ENCODE measurements at regions not wholly inside any gene's neighbourhood (a gene's known extent, or its start where the extent isn't known, plus 50 kb on each side); places are given as distances from the start of the nearest gene placed in this dataset.
"Not testable (repeated sequence)": the region's sequence is repeated elsewhere in the genome, so short reads cannot be mapped to it uniquely, and the experiment has no call there.

DNA sequence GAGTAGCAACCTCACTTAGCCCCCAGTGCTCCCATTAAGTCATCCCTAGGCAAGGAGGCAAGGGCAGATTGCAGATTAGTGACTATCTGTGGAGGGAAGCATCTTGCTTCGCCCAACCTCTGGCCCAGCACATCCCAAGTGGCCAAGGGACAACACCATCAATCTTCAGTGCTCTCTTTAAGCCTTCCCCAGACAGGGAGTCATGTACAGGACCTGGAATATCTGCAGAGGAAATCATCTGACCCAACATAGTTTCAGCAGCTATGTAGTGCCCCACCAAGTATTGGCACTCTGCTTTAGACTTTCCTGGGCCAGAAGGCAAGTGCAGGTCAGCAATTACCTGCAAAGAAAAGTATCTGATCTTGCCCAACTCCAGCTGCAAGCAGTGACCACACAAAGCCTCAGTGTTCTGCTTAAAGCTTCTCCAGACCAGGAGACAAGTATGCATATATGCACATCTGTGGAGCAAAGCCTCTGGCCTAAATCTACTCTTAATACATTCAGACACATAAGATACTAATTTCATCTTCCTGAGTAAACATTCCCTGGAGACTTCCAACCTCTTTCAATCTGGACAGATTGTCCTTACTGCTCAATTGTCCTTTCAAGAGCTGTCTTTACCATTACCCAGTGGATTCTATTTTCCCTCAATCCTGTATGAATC is 224.8 kb upstream of the VLDLR start:
- DNase-seq = no peak

DNA sequence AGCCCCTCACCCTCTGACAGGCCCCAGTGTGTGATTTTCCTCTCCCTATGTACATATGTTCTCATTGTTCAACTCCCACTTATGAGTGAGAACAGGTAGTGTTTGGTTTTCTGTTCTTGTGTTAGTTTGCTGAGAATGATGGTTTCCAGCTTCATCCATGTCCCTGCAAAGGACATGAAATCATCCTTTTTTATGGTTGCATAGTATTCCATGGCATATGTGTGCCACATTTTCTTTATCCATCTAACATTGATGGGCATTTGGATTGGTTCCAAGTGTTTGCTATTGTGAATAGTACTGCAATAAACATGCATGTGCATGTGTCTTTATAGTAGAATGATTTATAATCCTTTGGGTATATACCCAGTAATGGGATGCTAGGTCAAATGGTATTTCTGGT is 223.7 kb upstream of the VLDLR start:
- not testable (repeated sequence) for DNase-seq

DNA sequence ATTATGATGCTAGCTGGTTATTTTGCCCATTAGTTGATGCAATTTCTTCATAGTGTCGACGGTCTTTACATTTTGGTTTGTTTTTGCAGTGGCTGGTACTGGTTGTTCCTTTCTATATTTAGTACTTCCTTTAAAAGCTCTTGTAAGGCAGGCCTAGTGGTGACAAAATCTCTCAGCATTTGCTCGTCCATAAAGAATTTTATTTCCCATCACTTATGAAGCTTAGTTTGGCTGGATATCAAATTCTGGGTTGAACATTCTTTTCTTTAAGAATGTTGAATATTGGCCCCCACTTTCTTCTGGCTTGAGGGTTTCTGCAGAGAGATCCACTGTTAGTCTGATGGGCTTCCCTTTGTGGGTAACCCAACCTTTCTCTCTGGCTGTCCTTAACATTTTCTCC is 219.8 kb upstream of the VLDLR start:
- not testable (repeated sequence) for DNase-seq

DNA sequence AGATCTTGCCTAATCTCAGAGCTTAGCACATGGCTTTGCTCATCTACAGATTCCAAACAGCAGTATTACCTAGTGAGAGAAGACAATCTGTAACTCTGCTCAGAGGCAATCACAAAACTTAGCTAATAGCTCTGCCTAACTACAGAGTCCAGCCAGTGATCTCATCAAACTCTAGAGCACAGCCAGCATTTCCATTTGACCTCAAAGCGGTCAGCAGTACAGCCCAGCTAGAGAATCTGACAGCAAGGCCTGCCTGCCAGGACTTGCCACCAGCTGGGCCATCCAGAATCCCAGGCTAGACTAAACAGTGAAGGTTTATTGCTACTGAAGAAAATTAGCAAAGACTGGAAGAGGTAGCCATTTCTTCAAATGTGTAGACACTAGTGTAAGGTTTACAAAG is 217.9 kb upstream of the VLDLR start:
- no peak for DNase-seq

DNA sequence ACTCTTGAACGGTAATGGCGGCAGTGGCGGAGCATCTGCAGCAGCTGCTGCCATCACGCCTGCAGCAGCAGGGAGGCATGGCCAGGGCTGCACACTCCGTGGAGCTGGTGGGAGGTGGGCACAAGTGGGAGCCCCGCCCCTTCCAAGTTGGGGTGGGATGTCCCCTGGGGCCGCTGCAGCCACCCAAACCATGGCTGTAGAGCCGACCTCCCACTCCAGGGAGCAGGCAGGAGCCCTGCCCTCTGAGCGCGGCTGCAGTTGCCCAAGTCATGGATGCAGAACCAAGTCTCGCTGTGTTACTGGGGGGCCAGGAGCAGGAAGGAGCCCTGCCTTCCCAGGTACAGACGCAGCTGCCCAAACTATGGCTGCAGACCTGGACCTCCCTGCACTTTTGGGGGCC is 215.3 kb upstream of the VLDLR start:
- no peak for DNase-seq

DNA sequence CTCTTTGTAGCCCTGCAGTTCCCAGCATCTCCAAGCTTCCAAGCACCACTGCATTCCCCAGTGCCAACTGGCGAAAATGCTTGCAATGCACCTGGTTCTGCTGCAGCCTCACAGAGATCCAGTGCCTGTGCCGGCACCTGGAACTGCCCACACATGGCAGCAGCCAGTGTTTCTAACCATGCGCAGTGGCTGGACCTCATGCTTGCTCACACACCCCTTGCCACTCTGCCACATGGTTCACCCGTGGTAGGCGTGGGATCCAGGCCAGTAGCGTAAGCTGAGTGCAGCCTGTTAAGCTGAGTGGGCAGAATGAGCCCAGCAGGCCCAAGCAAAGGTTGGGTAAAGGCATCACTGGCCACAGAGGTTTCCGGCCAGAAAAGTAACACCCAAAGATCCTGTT is 214.1 kb upstream of the VLDLR start:
- DNase-seq = no peak

DNA sequence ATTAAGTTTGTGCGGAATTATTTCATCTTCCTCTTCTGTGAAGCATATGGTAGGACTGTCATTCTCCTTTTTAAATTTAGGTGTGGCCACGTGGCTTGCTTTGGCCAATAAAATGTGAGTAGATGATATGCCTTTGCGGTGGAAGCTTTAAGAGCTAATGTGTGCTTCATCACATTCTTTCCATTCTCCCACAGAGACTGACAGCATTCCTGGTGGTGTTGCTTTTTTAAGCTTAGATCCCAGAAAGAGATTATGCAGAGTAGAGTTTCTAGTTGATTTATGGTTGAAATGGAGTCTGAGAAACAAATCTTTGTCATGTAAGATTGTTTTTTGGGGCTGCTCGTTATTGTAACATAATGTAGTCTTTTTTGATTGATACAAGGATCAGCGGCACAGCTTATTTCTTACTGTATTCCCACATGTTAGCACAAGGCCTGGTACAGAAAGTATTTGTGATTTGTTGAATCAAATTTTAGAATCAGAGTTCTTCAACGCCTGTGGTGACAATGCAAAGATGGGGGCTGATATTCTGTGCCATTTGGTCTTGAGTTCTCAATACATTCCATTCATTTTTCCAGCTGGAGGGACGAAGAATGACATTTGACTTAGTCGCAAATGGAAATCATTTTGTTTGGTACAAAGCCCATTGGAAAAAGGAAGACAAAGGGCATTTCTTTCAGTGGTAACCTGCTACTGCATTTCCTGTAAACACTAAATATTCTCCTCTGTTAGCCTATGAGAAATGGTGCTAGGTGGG is 209.9 kb upstream of the VLDLR start:
- no peak for DNase-seq

DNA sequence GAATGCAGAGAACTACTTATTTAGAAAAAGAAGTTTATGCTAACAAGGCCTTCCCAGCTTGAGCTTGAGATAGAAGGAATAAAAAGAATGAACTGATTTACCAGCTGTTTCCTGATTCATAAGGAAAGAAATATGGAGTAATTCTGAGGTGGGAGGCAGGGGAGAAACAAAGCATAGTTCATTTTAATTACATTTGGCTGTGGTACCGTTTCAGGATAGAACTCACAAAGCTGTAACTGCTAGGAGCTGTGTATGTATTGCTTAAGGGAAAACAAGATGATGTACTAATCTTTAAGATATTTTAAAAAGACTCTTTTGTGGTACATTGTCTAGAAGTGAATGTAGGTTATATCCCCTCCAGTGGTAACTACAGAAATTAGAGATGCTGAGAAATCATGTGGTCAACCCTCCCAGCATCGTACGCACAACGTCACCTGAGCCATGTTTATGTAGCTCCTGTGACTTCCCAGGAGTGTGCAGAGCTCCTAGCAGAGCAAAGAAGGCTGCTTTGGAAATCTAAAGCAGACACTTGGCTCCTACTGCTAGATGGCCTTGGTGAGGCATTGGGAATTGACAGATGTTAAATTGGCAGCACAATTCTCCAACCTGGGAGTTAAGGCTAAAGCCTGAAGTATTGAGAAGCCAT is 208.3 kb upstream of the VLDLR start:
- peak in 1 of 2 experiments; percentile 27 for DNase-seq

DNA sequence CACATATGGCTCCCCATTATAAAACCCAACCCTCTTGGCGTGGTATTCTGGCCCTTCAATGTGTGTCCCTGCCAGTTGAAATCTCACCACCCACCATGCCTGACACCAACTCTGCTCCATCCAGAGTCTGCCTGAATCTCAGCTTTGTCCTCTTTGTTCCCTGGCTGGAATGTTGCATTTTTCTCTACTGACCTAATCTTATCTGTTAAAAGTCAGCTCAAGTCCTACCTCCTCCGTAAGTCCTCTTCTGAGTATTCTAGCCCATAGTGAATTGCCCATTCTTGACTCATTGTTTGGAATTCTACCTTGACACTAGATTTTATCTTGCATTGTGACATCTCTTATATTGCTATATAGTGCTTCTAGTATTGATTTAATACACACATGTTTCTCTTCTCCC is 207.1 kb upstream of the VLDLR start:
- no peak for DNase-seq

DNA sequence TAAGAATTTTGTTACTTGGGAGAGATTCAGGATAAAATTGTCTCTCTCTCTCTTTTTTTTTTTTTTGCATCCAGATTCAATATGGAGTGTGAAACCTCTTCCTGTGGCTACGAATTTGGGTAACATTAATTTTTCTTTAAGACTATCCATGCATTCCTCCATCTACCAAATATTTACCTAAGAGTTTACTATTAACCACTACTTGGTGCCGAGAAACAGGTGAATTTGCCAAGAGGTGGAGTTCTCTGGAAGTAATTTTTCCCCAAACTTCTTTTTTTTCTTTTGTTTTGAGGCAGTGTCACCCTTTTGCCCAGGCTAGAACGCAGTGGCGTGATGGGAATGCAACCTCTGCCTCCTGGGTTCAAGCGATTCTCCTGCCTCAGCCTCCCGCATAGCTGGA is 206.3 kb upstream of the VLDLR start:
- no peak for DNase-seq

DNA sequence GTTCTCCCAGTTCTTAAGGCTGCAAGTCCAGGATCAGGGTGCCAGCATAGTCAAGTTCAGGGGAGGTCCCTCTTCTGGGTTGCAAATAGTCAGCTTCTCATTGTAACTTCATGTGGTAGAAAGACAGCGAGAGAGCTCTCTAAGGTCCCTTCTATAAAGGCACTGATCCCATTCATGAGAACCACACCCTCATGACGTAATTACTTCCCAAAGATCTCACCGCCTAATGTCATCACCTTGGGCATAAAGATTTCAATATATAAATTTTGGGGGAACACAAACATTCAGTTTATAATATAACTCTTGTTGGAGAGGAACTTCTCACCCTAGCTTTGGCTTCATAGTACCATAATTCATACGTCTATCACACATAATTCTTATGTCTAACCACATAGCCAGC is 203.9 kb upstream of the VLDLR start:
- no peak for DNase-seq

DNA sequence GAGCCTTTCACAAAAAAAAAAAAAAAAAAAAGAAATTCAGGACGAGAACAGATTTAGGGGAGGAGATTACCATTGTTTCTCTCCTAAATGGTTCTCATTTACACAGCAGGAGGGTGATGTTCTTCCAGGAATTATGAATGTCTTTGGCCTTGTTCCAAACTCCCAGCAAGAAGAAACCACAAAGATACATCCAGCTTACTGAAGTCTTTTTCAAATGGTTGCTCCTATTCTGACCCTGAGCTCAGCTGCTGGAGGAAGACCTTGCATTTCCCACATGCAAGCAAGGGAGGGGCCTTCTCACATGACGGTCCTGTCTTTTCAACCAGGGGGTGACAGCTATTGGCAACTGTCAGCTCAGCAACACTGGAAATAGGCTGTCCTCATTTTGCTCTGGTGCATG is 203.0 kb upstream of the VLDLR start:
- peak; percentile 81 to 92 for DNase-seq

DNA sequence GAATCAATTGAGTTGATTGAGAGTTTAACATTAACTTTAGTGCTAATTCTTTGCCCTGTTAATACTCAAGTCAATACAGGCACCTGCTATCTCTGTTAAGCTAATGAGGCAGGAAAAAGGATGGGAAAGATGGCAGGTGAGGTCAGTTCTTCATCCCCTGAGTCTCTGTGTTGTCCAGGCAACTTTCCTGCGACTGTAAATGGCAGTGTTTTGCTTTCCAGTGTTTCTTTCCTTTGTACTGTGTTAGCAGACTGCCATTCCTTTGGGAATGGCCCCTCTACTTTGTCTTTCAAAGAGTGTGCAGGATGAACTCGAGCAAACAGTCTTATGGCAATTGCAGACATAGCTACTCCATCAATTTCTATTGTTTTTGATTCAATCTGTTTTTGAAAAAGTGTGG is 202.2 kb upstream of the VLDLR start:
- DNase-seq = no peak

DNA sequence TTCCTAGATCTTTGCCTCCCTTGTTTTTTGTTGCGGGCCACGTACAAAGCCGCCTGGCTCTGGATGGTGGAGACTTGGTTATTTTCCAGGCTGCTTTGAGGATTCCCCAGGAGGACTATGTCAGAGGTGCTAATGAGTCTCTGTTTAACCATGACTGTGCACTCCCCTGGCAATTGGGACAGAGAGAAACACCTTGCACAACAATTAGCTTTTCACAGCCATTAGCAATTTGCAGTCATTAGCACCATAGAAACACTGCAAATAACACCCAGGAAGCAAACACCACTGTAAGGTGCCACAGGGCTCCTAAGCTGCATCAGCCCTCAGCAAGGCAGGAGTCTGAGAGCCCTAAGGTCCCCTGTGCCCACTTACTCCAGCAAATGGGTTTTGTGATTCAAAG is 201.0 kb upstream of the VLDLR start:
- DNase-seq = peak; percentile 96 to 99

DNA sequence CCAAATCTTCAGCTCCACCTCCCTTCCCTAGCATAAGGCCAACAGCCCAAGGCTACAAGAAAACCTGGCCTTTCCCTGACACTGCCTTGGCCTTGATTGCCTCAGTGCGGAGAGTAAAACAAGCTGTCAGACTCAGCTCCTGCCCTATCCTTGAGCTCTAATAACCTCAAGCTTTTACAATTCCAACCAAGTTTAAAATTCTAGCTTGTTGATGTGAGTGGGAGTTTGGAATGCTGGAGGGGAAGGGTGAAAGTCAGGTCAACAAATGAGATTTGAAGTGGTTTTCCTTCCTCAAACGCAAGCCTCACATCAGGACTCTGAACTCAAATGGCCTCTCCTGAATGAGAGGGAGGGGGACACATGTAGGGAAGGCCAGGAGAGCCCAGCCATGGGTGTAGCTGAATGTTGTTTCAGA is 197.0 kb upstream of the VLDLR start:
- DNase-seq = no peak

DNA sequence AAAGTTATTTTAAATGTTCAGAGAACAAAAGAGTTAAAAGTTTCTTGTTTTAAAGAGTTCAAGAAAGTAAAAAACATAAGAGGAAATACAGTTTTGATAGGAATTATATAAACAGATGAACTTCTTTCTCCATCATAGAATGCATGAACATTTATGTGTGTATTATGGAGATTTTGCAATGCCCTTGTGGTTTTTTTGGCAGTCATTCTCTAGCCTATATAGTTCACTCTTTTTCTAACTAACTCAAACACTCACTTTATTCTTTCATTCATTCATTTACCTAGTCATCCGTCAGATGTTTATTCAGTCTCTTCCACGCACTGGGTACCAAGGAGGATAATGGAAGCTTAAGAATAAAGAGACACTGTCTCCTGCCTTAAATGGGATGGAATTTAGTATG is 195.9 kb upstream of the VLDLR start:
- no peak for DNase-seq

DNA sequence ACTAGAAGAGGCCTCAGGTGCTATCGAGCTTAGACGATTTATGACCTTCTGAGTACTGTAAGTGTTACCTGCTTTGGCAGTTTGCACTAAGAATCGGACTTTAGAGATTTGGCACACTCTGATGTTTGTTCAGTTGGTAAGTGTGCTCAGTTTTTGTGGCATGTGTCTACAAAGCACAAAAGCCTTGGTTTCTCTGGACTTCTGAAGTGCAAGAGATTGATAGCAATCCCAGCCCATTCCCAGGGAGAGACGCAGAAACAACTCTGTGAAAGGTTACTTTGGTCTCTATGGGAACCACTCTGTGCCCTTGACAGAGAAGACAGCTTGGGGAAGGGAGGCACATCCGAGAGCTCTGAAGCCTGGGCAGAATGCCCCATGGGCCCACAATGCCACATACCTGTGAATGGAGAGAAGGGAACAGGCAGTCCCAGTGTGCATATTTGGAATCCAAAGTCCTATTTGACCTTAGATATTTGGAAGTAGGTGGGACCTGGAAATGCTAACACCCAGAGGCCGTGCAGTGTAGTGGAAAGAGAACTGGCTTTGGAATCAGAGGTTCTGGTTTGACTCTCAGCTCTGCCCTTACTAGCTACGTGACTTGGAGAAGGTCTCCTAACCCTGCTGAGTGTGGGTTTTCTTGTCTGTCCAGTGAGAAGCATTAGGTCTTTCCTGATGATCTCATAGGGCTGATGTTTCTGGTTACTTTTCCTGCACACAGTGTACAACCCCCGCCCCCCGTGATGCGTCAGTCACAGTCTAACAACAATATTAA is 194.3 kb upstream of the VLDLR start:
- peak in 1 of 2 experiments; percentile 73 for DNase-seq

DNA sequence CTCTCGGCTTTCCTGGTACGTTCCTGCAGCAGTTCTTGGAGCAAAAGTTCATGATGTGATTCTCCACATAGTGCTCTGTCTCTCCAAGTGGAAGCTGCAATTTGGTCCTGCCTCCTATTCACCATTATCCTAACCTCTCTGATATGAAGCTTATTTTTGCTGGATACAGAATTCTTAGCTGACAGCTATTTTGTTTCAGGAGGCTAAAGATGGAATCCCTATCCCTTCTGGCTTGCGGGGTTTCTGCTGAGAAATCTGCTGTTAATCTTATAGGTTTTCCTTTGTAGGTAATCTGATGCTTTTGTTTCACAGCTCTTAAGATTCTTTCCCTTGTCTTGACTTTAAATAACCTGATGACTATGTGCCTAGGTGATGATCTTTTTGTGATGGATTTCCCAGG is 181.6 kb upstream of the VLDLR start:
- no peak for DNase-seq

DNA sequence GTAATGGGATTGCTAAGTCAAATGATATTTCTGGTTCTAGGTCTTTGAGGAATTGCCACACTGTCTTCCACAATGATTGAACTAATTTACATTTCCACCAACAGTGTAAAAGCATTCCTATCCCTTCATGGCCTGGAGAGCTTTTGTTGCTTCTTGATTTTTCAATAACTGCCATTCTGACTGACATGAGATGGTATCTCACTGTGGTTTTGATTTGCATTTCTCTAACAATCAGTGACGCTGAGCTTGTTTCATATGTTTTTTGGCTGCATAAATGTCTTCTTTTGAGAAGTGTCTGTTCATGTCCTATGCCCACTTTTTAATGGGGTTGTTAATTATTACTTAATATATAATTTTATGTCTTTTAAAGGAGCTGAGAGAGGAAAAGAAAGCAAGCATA is 177.7 kb upstream of the VLDLR start:
- DNase-seq = not testable (repeated sequence)

DNA sequence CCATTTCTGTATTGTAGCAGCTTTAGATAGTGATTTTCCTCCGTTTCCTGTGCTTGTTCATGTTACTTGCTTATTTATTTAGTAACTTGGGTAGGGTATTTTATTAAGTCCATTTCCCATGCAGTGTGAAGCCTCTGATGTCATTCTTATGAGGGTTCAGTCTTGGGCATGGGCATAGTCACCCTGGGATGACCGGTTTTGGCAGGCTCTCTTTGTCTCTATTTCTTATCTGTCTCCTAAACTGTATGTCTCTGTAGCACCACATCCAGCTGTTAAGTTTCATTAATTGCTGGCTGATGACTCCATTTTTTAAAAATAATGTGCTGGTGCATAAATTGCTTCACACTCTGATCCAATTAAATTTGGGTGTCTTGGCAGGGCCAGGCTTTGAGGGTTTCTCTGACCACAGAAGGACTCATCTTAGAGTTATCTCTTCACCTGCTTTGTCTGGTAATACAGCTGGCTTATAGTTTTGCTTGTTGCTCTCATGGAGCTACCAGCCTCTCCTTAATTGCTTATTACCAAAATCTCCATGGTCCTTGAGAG is 173.3 kb upstream of the VLDLR start:
- DNase-seq = no peak

DNA sequence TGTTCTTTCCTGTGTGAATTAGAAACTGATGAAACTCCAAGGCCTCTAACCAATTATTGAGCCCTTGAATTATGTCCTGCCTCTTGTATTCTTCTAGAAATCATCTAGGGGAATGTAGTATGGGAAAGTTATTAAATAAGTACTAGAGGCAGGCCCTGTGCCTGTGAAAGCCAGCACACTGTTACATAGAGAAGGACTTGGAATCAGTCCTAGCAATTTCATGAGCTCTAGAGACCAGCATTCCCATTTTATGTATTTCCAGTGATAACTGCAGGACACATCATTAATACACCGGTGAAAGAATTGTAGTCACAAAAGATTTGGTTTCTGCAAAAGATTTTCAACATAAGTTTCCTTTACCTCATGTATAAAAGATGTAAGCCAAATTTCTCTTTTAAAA is 168.5 kb upstream of the VLDLR start:
- DNase-seq = no peak

DNA sequence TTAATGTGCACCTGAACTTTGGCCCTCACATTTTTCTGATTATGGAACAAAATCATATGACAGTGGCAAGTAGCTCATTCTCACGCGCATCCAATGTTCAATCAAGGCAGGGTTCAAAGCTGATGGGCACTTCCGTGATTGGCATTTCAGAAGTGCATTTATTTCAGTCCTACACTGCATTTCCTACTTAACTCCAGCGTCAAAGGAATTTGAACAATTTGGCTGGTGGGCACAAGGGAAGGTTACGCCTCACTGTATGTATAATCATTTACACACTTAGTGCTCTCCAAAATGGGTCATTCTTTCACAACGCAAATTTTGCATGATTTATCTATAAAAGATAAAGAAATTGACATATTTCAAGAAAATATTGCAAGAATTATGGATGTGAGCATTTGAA is 167.9 kb upstream of the VLDLR start:
- no peak for DNase-seq

DNA sequence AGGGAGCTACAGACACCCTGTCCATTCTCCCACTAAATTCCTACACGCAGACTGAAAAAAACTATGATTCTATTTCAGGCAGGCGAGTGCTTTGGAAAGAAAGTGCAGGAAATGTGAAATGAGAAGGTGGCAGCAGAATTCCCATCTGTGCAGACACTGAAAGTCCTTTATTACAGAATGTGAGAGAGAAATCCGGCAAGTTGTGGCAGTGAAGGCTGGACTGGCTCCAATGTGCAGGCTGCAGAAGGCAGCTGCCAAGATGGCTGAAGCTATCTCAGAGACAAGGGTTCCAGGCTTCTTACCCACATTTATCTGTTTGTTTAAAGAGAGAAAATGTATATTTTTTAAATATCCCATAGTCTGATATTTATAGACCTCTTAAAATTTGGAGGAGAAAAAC is 161.8 kb upstream of the VLDLR start:
- no peak for DNase-seq
